A673 (cell line): ENCODE measurements at regions not wholly inside any gene's neighbourhood (a gene's known extent, or its start where the extent isn't known, plus 50 kb on each side); places are given as distances from the start of the nearest gene placed in this dataset.

ENCODE experiments used
- BruUV-seq: library from RNA; stranded (reverse); fragments of 400-500 nt; replicated peaks from 2 replicates; lab custom pipeline; 2021; lab: Mats Ljungman, UMichigan
- CTCF ChIA-PET: fragments of 300-600 bp; sonication (Branson Sonifier 250); formaldehyde crosslinking; loops from one replicate; lab custom pipeline; 2022; ENCODE audit warnings: antibody characterized with exemption; lab: Charles Lee
- POLR2A ChIA-PET: fragments of 300-600 bp; sonication (Branson Sonifier 250); formaldehyde crosslinking; loops from one replicate; lab custom pipeline; 2022; ENCODE audit warnings: antibody characterized with exemption; ENCODE audit not compliant: low non-redundant PET; lab: Charles Lee
- DNase-seq: peaks from one replicate; pipeline ENCODE4 v3.0.0-alpha.2; 2015; ENCODE audit warnings: low spot score
- H3K27ac ChIP-seq: fragments of 200-600 bp; sonication (generic); 2 replicates; pipeline ENCODE4 v1.5.1; 2016; ENCODE audit warnings: mixed run types, low read depth, mild to moderate bottlenecking, mixed read lengths, antibody characterized with exemption, low read length; ENCODE audit not compliant: poor library complexity, severe bottlenecking
- H3K27me3 ChIP-seq: fragments of 200-600 bp; sonication (generic); replicated peaks from 2 replicates; pipeline ENCODE4 v1.6.1; 2017; ENCODE audit warnings: mixed run types, low read depth, mild to moderate bottlenecking, mixed read lengths, antibody characterized with exemption, low read length; ENCODE audit not compliant: insufficient read depth, poor library complexity
- H3K36me3 ChIP-seq: fragments of 200-600 bp; sonication (generic); 2 replicates; pipeline ENCODE4 v1.6.1; 2016; ENCODE audit warnings: mixed run types, mild to moderate bottlenecking, mixed read lengths, antibody characterized with exemption, low read length; ENCODE audit not compliant: insufficient read depth, poor library complexity, severe bottlenecking
- H3K4me1 ChIP-seq: fragments of 200-600 bp; sonication (generic); 2 replicates; pipeline ENCODE4 v1.6.1; 2017; ENCODE audit warnings: mixed run types, mild to moderate bottlenecking, mixed read lengths, antibody characterized with exemption, low read length; ENCODE audit not compliant: insufficient read depth, poor library complexity, severe bottlenecking
- H3K4me3 ChIP-seq: fragments of 200-600 bp; sonication (generic); 2 replicates; pipeline ENCODE4 v1.5.1; 2016; ENCODE audit warnings: low read depth, mixed run types, mild to moderate bottlenecking, mixed read lengths, low read length; ENCODE audit not compliant: poor library complexity, severe bottlenecking
- H3K9me3 ChIP-seq: fragments of 200-600 bp; sonication (generic); 2 replicates; pipeline ENCODE4 v1.6.1; 2016; ENCODE audit warnings: mixed run types, low read depth, mild to moderate bottlenecking, mixed read lengths, antibody characterized with exemption, low read length; ENCODE audit not compliant: poor library complexity, severe bottlenecking
- EZH2 ChIP-seq: fragments of 200-600 bp; sonication (generic); IDR thresholded peaks from 2 replicates; pipeline ENCODE4 v1.6.1; 2017; ENCODE audit warnings: borderline replicate concordance, low read depth, mild to moderate bottlenecking, mixed read lengths, antibody characterized with exemption, low read length; ENCODE audit not compliant: poor library complexity, severe bottlenecking
- intact Hi-C: fragments of 100-400 bp; cut with micrococcal nuclease; formaldehyde crosslinking; loops from one replicate; pipeline ENCODE4 v1.10.0; 2022; ENCODE audit not compliant: unreplicated experiment
- TF ChIP-seq, protein P1 (sequence below): fragments of 300-800, 200-600 bp; sonication (generic); conservative IDR thresholded peaks from 2 replicates; pipeline ENCODE4 v1.5.1; 2017; ENCODE audit warnings: low read depth, mild to moderate bottlenecking, antibody characterized with exemption, low read length, moderate library complexity, mixed read lengths

DNA sequence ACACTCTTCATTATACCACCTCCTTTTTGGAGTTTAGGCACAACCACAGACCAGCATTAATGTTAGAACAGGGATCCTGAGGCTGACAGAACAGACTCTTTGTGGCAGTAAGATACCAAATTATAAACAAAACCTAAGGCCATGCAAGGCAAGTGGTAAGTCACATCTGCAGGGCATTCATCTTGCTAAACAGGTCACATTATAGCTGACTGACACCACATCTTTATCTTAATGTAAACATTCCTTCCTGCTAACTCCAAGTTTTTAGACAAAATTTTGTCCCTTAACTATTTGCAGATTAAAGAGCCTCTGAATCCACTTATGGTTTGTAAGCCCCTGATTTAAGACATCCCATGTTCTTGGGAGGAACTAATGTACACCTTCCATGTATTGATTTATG, 500.6 kb downstream of the PYDC2 start:
- TF ChIP-seq, protein P1, sequence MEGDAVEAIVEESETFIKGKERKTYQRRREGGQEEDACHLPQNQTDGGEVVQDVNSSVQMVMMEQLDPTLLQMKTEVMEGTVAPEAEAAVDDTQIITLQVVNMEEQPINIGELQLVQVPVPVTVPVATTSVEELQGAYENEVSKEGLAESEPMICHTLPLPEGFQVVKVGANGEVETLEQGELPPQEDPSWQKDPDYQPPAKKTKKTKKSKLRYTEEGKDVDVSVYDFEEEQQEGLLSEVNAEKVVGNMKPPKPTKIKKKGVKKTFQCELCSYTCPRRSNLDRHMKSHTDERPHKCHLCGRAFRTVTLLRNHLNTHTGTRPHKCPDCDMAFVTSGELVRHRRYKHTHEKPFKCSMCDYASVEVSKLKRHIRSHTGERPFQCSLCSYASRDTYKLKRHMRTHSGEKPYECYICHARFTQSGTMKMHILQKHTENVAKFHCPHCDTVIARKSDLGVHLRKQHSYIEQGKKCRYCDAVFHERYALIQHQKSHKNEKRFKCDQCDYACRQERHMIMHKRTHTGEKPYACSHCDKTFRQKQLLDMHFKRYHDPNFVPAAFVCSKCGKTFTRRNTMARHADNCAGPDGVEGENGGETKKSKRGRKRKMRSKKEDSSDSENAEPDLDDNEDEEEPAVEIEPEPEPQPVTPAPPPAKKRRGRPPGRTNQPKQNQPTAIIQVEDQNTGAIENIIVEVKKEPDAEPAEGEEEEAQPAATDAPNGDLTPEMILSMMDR: no peak
- TF ChIP-seq EZH2: no peak
- H3K27me3 ChIP-seq: no peaks in the 10 kb centered on the region
- no peaks in the 10 kb centered on the region for H3K9me3 ChIP-seq
- ChIA-PET POLR2A (no interaction called here), CTCF (no interaction called here)
- no peak overlapping the region for H3K27ac ChIP-seq
- BruUV-seq: no TSS peak
- H3K4me1 ChIP-seq: peaks cover 5% of the 10 kb centered on the region
- intact Hi-C loops: no loop called here
- no peaks in the 10 kb centered on the region for H3K36me3 ChIP-seq
- no peak for DNase-seq
- H3K4me3 ChIP-seq: no peak overlapping the region

DNA sequence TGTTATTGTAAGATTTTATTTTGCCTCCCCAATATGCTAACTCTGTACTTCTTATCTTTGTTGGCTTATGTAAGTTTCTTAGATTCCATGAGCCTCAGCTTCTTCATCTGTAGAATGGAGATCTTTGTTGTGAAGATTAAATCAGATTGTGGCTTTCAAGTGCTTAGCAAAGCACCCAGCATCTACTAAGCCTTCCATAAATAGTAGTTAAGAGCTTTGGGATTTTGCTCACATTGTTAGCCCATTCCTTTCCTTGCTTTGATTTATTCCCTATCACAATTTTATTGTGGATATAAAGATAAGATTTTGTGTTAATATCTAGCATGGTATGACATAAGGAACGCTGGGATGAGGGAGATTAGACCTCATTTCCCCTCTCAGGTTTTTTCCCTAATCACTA, 501.4 kb downstream of the PYDC2 start:
- no TSS peak for BruUV-seq
- peaks cover 5% of the 10 kb centered on the region for H3K4me1 ChIP-seq
- H3K36me3 ChIP-seq: no peaks in the 10 kb centered on the region
- ChIA-PET CTCF (no interaction called here), POLR2A (no interaction called here)
- intact Hi-C loops: no loop called here
- TF ChIP-seq, protein P1: no peak
- no peak for TF ChIP-seq EZH2
- no peak overlapping the region for H3K27ac ChIP-seq
- H3K4me3 ChIP-seq: no peak overlapping the region
- no peak for DNase-seq
- H3K27me3 ChIP-seq: no peaks in the 10 kb centered on the region
- H3K9me3 ChIP-seq: no peaks in the 10 kb centered on the region

DNA sequence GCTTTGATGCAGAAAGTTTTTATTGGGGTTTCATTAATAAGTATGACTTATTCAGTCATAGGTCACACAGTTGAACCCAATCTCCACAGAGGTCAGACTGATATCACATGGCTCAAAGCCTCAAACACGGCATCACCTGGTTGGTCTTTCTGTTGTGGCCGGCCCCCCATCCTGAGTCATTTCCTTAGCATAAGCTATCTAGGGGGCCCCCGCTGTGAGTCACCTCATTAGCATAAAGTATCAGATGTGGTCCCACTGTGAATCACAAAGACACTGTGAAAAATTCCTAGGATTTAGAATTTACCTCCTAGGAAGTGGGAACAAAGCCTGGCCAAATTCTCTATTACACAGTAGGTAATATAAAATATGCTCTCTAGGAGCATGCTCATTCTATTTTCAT, 502.2 kb downstream of the PYDC2 start:
- Histone ChIP-seq H3K36me3 (no peaks in the 10 kb centered on the region), H3K27ac (no peak overlapping the region), H3K4me3 (no peak overlapping the region), H3K27me3 (no peaks in the 10 kb centered on the region), H3K9me3 (no peaks in the 10 kb centered on the region), H3K4me1 (peaks cover 5% of the 10 kb centered on the region)
- no peak for TF ChIP-seq EZH2
- TF ChIP-seq, protein P1: no peak
- peak; percentile 78 for DNase-seq
- ChIA-PET CTCF (no interaction called here), POLR2A (no interaction called here)
- no TSS peak for BruUV-seq
- intact Hi-C loops: no loop called here
